ENCODE measurements at regions not wholly inside any gene's neighbourhood (a gene's known extent, or its start where the extent isn't known, plus 50 kb on each side); places are given as distances from the start of the nearest gene placed in this dataset.
A peak's percentile ranks its signal among the peaks of the same experiment; 100 is the strongest.

GRCh38 chr9:80223897-80224296 lies 652.1 kb downstream of the TLE4 start:
- H3K9me3 Mint-ChIP-seq: peaks cover 0 to 9% (median 2%) of the 10 kb centered on the region in 5 donors
- no peaks in the 10 kb centered on the region for H3K9me3 ChIP-seq (ENCODE audit: low read length)
- H3K27ac ChIP-seq (ENCODE audit: low read depth, low read length): no peak overlapping the region
- H3K36me3 ChIP-seq (ENCODE audit: insufficient read depth, low read length): no peaks in the 10 kb centered on the region
- H3K4me1 Mint-ChIP-seq: no peaks in the 10 kb centered on the region
- peaks cover 0 to 2% of the 10 kb centered on the region in 2 donors for H3K27me3 Mint-ChIP-seq
- POLR2A ChIA-PET: no interaction called here
- no peak overlapping the region for H3K27ac Mint-ChIP-seq
- no peaks in the 10 kb centered on the region for H3K27me3 ChIP-seq (ENCODE audit: insufficient read depth, low read length, poor library complexity, severe bottlenecking)
- CTCF ChIA-PET: no interaction called here
- H3K4me1 ChIP-seq (ENCODE audit: insufficient read depth, low read length): no peaks in the 10 kb centered on the region
- no peak overlapping the region for H3K4me3 Mint-ChIP-seq
- no peaks in the 10 kb centered on the region for H3K36me3 Mint-ChIP-seq
- no peak for DNase-seq
- no peak overlapping the region for H3K4me3 ChIP-seq (ENCODE audit: low read length)

DNA sequence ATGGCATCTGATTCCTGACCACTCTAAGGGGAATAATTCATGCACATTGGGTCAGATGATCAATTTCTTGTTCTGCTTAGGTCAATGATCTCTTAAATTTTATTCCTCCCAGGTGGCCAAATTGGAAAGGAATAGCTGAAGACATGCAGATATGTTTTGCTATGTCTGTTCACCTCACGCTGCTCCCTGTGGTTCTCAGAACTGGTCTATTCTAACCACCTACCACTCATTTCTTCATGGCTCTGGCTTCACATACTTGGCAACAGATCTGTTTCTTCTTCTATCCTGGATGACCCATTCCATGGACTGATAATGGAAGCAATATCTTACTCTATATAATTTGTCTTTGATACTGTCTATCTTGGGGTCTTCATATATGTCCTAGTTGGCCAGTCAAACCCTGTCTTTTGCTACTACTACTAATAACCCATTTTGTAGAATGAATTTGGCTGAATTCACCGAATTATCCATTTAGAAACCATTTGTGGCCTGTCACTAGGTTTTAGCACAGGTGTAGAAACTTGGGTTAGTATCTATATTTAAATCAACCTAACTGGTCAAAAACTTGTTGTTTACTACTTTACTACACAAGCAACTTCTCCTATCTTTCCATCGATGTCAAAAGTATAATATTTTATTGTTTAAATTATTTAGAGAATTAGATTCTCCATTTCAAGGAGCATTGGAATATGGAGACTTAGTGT lies 650.9 kb downstream of the TLE4 start:
- no peak overlapping the region for H3K4me3 ChIP-seq (ENCODE audit: low read length)
- no peaks in the 10 kb centered on the region for H3K27me3 ChIP-seq (ENCODE audit: insufficient read depth, low read length, poor library complexity, severe bottlenecking)
- CTCF ChIA-PET: no interaction called here
- H3K36me3 ChIP-seq (ENCODE audit: insufficient read depth, low read length): no peaks in the 10 kb centered on the region
- peaks cover 0 to 2% of the 10 kb centered on the region in 2 donors for H3K27me3 Mint-ChIP-seq
- H3K4me1 ChIP-seq (ENCODE audit: insufficient read depth, low read length): no peaks in the 10 kb centered on the region
- no peak overlapping the region for H3K27ac ChIP-seq (ENCODE audit: low read depth, low read length)
- POLR2A ChIA-PET: no interaction called here
- H3K36me3 Mint-ChIP-seq: no peaks in the 10 kb centered on the region
- no peak for DNase-seq
- H3K4me1 Mint-ChIP-seq: no peaks in the 10 kb centered on the region
- H3K4me3 Mint-ChIP-seq: no peak overlapping the region
- no peak overlapping the region for H3K27ac Mint-ChIP-seq
- H3K9me3 Mint-ChIP-seq: peaks cover 0 to 8% (median 0%) of the 10 kb centered on the region in 5 donors
- no peaks in the 10 kb centered on the region for H3K9me3 ChIP-seq (ENCODE audit: low read length)

DNA sequence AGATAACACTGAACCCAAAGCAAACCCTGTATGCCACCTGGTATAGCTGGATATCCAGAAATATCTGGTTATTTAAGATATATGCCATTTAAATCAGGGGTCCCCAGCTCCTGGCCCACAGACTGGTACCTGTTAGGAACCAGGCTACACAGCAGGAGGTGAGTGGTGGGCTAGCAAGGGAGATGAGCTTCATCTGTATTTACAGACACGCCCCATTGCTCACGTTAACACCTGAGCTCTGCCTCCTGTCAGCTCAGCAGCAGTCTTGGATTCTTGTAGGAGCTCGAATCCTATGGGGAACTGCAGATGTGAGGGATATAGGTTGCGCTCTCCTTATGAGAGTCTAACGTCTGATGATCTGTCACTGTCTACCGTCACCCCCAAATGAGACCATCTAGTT lies 646.6 kb downstream of the TLE4 start:
- no peaks in the 10 kb centered on the region for H3K4me1 ChIP-seq (ENCODE audit: insufficient read depth, low read length)
- ChIA-PET POLR2A (no interaction called here), CTCF (no interaction called here)
- no peak overlapping the region for H3K27ac ChIP-seq (ENCODE audit: low read depth, low read length)
- no peak overlapping the region for H3K4me3 ChIP-seq (ENCODE audit: low read length)
- Mint-ChIP-seq H3K4me1 (no peaks in the 10 kb centered on the region), H3K36me3 (no peaks in the 10 kb centered on the region), H3K27me3 (no peaks in the 10 kb centered on the region), H3K4me3 (no peak overlapping the region), H3K9me3 (peaks cover 0 to 10% (median 0%) of the 10 kb centered on the region in 5 donors), H3K27ac (no peak overlapping the region)
- no peaks in the 10 kb centered on the region for H3K27me3 ChIP-seq (ENCODE audit: insufficient read depth, low read length, poor library complexity, severe bottlenecking)
- no peak for DNase-seq
- no peaks in the 10 kb centered on the region for H3K9me3 ChIP-seq (ENCODE audit: low read length)
- no peaks in the 10 kb centered on the region for H3K36me3 ChIP-seq (ENCODE audit: insufficient read depth, low read length)

DNA sequence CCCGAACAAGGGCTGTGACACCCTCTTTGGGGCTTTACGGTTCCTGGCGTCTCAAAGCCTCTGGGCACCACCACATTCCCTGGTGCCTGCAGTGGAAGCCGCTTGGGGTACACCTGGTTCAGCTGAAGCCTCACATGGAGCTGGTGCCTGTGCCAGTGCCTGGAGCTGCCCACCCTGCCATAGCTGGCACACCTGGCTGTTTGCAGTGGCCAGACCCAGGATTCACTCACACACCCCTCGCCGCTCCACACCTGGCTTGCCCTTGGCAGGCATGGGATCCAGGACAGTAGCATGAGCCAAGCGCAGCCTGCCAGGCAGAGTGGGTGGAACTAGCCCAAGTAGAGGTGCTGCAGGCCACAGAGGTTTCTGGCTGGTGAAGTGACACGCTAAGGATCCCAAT lies 641.8 kb downstream of the TLE4 start:
- H3K4me3 ChIP-seq (ENCODE audit: low read length): no peak overlapping the region
- POLR2A ChIA-PET: no interaction called here
- H3K9me3 ChIP-seq (ENCODE audit: low read length): no peaks in the 10 kb centered on the region
- H3K4me1 ChIP-seq (ENCODE audit: insufficient read depth, low read length): no peaks in the 10 kb centered on the region
- no peak overlapping the region for H3K4me3 Mint-ChIP-seq
- CTCF ChIA-PET: no interaction called here
- peak overlapping the region in 1 of 8 donors; percentile 26 for H3K27ac Mint-ChIP-seq
- peaks cover 0 to 1% of the 10 kb centered on the region in 2 donors for H3K27me3 Mint-ChIP-seq
- no peak for DNase-seq
- no peaks in the 10 kb centered on the region for H3K27me3 ChIP-seq (ENCODE audit: insufficient read depth, low read length, poor library complexity, severe bottlenecking)
- no peaks in the 10 kb centered on the region for H3K36me3 ChIP-seq (ENCODE audit: insufficient read depth, low read length)
- H3K27ac ChIP-seq (ENCODE audit: low read depth, low read length): no peak overlapping the region
- no peaks in the 10 kb centered on the region for H3K36me3 Mint-ChIP-seq
- H3K9me3 Mint-ChIP-seq: peaks cover 4 to 28% (median 10%) of the 10 kb centered on the region in 5 donors
- no peaks in the 10 kb centered on the region for H3K4me1 Mint-ChIP-seq

DNA sequence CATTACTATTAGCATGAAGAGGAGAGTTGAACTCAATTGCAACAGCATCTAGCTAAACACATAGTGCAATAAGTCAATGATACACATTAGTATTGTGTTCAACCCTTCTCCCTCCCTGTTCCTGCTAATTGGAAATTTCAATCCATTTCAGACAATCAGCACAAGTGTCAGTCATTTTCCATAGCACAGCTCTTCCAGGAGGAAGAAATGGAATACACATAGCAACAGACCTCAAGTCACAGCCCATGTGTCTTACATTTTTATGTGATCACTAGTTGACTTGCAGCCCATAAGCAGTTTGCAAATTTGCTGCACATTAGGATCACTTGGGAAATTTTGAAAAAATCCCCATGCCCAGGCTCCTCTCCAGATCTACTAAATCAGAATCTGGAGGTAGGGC lies 636.9 kb downstream of the TLE4 start:
- ChIA-PET CTCF (no interaction called here), POLR2A (no interaction called here)
- no peaks in the 10 kb centered on the region for H3K27me3 ChIP-seq (ENCODE audit: insufficient read depth, low read length, poor library complexity, severe bottlenecking)
- Mint-ChIP-seq H3K9me3 (peaks cover 6 to 28% (median 12%) of the 10 kb centered on the region in 5 donors), H3K27me3 (peaks cover 0 to 2% of the 10 kb centered on the region in 2 donors), H3K27ac (no peak overlapping the region), H3K4me3 (no peak overlapping the region), H3K4me1 (no peaks in the 10 kb centered on the region), H3K36me3 (no peaks in the 10 kb centered on the region)
- no peaks in the 10 kb centered on the region for H3K4me1 ChIP-seq (ENCODE audit: insufficient read depth, low read length)
- no peak for DNase-seq
- H3K9me3 ChIP-seq (ENCODE audit: low read length): no peaks in the 10 kb centered on the region
- no peak overlapping the region for H3K27ac ChIP-seq (ENCODE audit: low read depth, low read length)
- no peaks in the 10 kb centered on the region for H3K36me3 ChIP-seq (ENCODE audit: insufficient read depth, low read length)
- no peak overlapping the region for H3K4me3 ChIP-seq (ENCODE audit: low read length)

DNA sequence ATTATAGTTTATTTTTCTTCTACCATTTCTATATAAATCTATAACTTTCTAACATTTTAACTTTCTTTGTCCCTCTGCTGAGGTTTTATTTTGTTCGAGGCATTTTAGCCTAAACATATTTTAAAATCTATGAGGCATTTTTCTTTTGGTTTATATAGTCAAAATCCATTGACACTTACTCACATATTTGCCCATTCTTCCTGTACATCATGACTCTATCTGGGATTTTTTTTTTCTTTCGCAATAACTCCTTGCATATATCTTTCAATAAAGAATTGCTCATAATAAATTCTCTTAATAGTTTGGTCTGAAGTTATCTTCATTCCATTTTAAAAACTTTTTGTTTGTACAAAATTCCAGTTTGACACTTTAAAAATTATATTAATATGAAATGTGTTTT lies 632.3 kb downstream of the TLE4 start:
- no peak overlapping the region for H3K4me3 Mint-ChIP-seq
- H3K4me1 Mint-ChIP-seq: no peaks in the 10 kb centered on the region
- POLR2A ChIA-PET: no interaction called here
- peaks cover 0 to 9% (median 4%) of the 10 kb centered on the region in 5 donors for H3K9me3 Mint-ChIP-seq
- Histone ChIP-seq H3K27ac (ENCODE audit: low read depth, low read length) (no peak overlapping the region), H3K27me3 (ENCODE audit: insufficient read depth, low read length, poor library complexity, severe bottlenecking) (no peaks in the 10 kb centered on the region), H3K9me3 (ENCODE audit: low read length) (no peaks in the 10 kb centered on the region), H3K4me1 (ENCODE audit: insufficient read depth, low read length) (no peaks in the 10 kb centered on the region), H3K36me3 (ENCODE audit: insufficient read depth, low read length) (no peaks in the 10 kb centered on the region), H3K4me3 (ENCODE audit: low read length) (no peak overlapping the region)
- no peak for DNase-seq
- H3K27ac Mint-ChIP-seq: no peak overlapping the region
- CTCF ChIA-PET: no interaction called here
- H3K27me3 Mint-ChIP-seq: peaks cover 0 to 1% of the 10 kb centered on the region in 2 donors
- no peaks in the 10 kb centered on the region for H3K36me3 Mint-ChIP-seq

DNA sequence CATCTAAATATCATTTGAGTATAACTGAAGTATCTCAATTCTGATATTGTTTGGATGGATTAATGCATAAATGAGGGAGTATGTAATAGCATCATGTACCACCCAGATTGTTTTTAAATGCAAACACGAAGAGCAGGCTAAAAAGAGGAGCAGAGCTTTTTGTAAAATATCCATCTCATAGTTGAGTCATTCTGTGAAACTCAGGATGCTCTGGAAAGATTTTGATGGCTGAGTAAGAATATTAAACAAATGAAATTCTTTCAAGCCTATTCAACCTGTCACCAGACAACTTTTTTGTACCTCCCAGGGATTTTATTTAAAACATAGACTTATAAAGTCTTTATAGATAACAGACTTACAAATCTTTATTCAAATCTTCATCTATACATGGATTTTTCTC lies 625.9 kb downstream of the TLE4 start:
- no peak for DNase-seq
- Mint-ChIP-seq H3K9me3 (no peaks in the 10 kb centered on the region), H3K27me3 (no peaks in the 10 kb centered on the region), H3K27ac (no peak overlapping the region), H3K4me1 (no peaks in the 10 kb centered on the region), H3K36me3 (no peaks in the 10 kb centered on the region), H3K4me3 (no peak overlapping the region)
- Histone ChIP-seq H3K27ac (ENCODE audit: low read depth, low read length) (no peak overlapping the region), H3K4me3 (ENCODE audit: low read length) (no peak overlapping the region), H3K27me3 (ENCODE audit: insufficient read depth, low read length, poor library complexity, severe bottlenecking) (no peaks in the 10 kb centered on the region), H3K4me1 (ENCODE audit: insufficient read depth, low read length) (no peaks in the 10 kb centered on the region), H3K9me3 (ENCODE audit: low read length) (no peaks in the 10 kb centered on the region), H3K36me3 (ENCODE audit: insufficient read depth, low read length) (no peaks in the 10 kb centered on the region)
- CTCF ChIA-PET: no interaction called here
- POLR2A ChIA-PET: no interaction called here

DNA sequence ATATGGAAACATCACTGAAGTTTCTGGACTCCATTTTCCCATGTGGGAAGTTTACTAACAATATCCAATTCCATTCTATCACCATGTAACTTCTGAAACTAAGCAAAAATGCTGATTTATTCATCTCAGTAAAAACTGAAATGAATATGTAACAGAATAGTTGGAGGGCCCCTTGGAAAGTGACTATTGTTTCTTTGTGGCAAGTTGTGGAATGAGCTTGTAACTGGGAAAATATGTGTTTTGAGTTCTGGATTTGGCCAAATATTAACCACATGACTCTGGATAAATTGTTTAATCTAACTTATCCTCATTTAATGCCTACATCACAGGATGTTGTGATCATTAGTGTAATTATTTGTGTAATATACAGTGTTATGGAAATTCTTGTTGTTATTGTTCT lies 619.3 kb downstream of the TLE4 start:
- Histone ChIP-seq H3K27ac (ENCODE audit: low read depth, low read length) (no peak overlapping the region), H3K36me3 (ENCODE audit: insufficient read depth, low read length) (no peaks in the 10 kb centered on the region), H3K4me1 (ENCODE audit: insufficient read depth, low read length) (no peaks in the 10 kb centered on the region), H3K4me3 (ENCODE audit: low read length) (no peak overlapping the region), H3K9me3 (ENCODE audit: low read length) (no peaks in the 10 kb centered on the region), H3K27me3 (ENCODE audit: insufficient read depth, low read length, poor library complexity, severe bottlenecking) (no peaks in the 10 kb centered on the region)
- Mint-ChIP-seq H3K36me3 (no peaks in the 10 kb centered on the region), H3K27me3 (peaks cover 0 to 2% of the 10 kb centered on the region in 2 donors), H3K4me1 (no peaks in the 10 kb centered on the region), H3K9me3 (no peaks in the 10 kb centered on the region), H3K27ac (no peak overlapping the region), H3K4me3 (no peak overlapping the region)
- CTCF ChIA-PET: no interaction called here
- POLR2A ChIA-PET: no interaction called here
- DNase-seq: no peak

DNA sequence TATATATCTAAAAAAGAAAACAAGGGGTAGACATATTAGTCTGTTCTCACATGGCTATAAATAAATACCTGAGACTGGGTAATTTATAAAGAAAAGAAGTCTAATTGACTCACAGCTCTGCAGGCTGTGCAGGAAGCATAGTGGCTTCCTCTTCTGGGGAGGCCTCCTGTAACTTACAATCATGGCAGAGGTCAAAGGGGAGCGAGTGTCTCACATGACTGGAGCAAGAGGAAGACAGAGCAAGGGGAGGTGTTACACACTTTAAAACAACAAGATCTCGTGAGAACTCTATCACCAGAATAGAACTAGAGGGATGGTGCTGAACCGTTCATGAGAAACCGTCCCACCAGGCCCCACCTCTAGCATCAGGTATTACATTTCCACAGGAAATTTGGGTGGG lies 616.8 kb downstream of the TLE4 start:
- Histone ChIP-seq H3K9me3 (ENCODE audit: low read length) (no peaks in the 10 kb centered on the region), H3K27me3 (ENCODE audit: insufficient read depth, low read length, poor library complexity, severe bottlenecking) (no peaks in the 10 kb centered on the region), H3K27ac (ENCODE audit: low read depth, low read length) (no peak overlapping the region), H3K36me3 (ENCODE audit: insufficient read depth, low read length) (no peaks in the 10 kb centered on the region), H3K4me3 (ENCODE audit: low read length) (no peak overlapping the region), H3K4me1 (ENCODE audit: insufficient read depth, low read length) (no peaks in the 10 kb centered on the region)
- Mint-ChIP-seq H3K27ac (no peak overlapping the region), H3K36me3 (no peaks in the 10 kb centered on the region), H3K27me3 (peaks cover 0 to 3% of the 10 kb centered on the region in 2 donors), H3K4me3 (no peak overlapping the region), H3K9me3 (no peaks in the 10 kb centered on the region), H3K4me1 (no peaks in the 10 kb centered on the region)
- POLR2A ChIA-PET: no interaction called here
- DNase-seq: no peak
- CTCF ChIA-PET: no interaction called here
